GM19452 (cell line): ENCODE measurements at regions not wholly inside any gene's neighbourhood (a gene's known extent, or its start where the extent isn't known, plus 50 kb on each side); places are given as distances from the start of the nearest gene placed in this dataset.
"Not testable (repeated sequence)": the region's sequence is repeated elsewhere in the genome, so short reads cannot be mapped to it uniquely, and the experiment has no call there.

Experiments used
- ATAC-seq: cut with Tn5 transposase; IDR thresholded peaks from one replicate; pipeline ENCODE4 v1.9.1; 2021; ENCODE audit not compliant: unreplicated experiment

GRCh38 chr3:90056281-90057032 lies 949.0 kb downstream of the EPHA3 start:
- ATAC-seq: no peak

- no peak for ATAC-seq
Observed at GRCh38 chr3:90062016-90062415, 954.6 kb downstream of the EPHA3 start.

GRCh38 chr3:90062631-90063200 lies 955.3 kb downstream of the EPHA3 start:
- ATAC-seq: no peak

- ATAC-seq: no peak
Observed at GRCh38 chr3:90068783-90069182, 961.4 kb downstream of the EPHA3 start.

GRCh38 chr3:90069748-90070147 lies 962.3 kb downstream of the EPHA3 start:
- no peak for ATAC-seq

- no peak for ATAC-seq
Observed at GRCh38 chr3:90076136-90076535, 968.7 kb downstream of the EPHA3 start.

- ATAC-seq: no peak
Observed at GRCh38 chr3:90080988-90081387, 973.6 kb downstream of the EPHA3 start.

GRCh38 chr3:90086297-90086696 lies 978.9 kb downstream of the EPHA3 start:
- not testable (repeated sequence) for ATAC-seq

GRCh38 chr3:90087703-90088102 lies 980.3 kb downstream of the EPHA3 start:
- ATAC-seq: no peak

- no peak for ATAC-seq
Observed at GRCh38 chr3:90091549-90091948, 984.1 kb downstream of the EPHA3 start.

GRCh38 chr3:90092994-90093393 lies 985.6 kb downstream of the EPHA3 start:
- no peak for ATAC-seq

GRCh38 chr3:90095811-90096210 lies 988.4 kb downstream of the EPHA3 start:
- no peak for ATAC-seq

GRCh38 chr3:90099493-90099892 lies 992.1 kb downstream of the EPHA3 start:
- no peak for ATAC-seq

GRCh38 chr3:90102146-90102545 lies 994.7 kb downstream of the EPHA3 start:
- ATAC-seq: no peak

- ATAC-seq: no peak
Observed at GRCh38 chr3:90121326-90121725, 1013.9 kb downstream of the EPHA3 start.

GRCh38 chr3:90128391-90128790 lies 1021.0 kb downstream of the EPHA3 start:
- no peak for ATAC-seq

GRCh38 chr3:90129730-90130129 lies 1022.3 kb downstream of the EPHA3 start:
- no peak for ATAC-seq

- no peak for ATAC-seq
Observed at GRCh38 chr3:90132197-90132596, 1024.8 kb downstream of the EPHA3 start.

- no peak for ATAC-seq
Observed at GRCh38 chr3:90134090-90134489, 1026.7 kb downstream of the EPHA3 start.

GRCh38 chr3:90136456-90137191 lies 1029.2 kb downstream of the EPHA3 start:
- ATAC-seq: no peak

GRCh38 chr3:90145094-90145860 lies 1037.9 kb downstream of the EPHA3 start:
- no peak for ATAC-seq
